HFFc6 (cell line): ENCODE measurements at regions not wholly inside any gene's neighbourhood (a gene's known extent, or its start where the extent isn't known, plus 50 kb on each side); places are given as distances from the start of the nearest gene placed in this dataset.

Experiments used
- DNase-seq: peaks from one replicate; pipeline ENCODE4 v3.0.0-alpha.2; 2018
- H3K27ac Mint-ChIP-seq: 2 replicates; pipeline ENCODE4 v1.8.0; 2020; ENCODE audit warnings: mild to moderate bottlenecking, mixed read lengths
- H3K27me3 Mint-ChIP-seq: 2 replicates; pipeline ENCODE4 v1.8.0; 2021; ENCODE audit warnings: mild to moderate bottlenecking, moderate library complexity, mixed read lengths; ENCODE audit not compliant: insufficient read depth
- H3K36me3 Mint-ChIP-seq: 2 replicates; pipeline ENCODE4 v1.8.0; 2021; ENCODE audit warnings: low read depth, mixed read lengths
- H3K4me1 Mint-ChIP-seq: 2 replicates; pipeline ENCODE4 v1.8.0; 2020; ENCODE audit warnings: low read depth, mixed read lengths
- H3K4me3 Mint-ChIP-seq: 2 replicates; pipeline ENCODE4 v1.8.0; 2020; ENCODE audit warnings: mild to moderate bottlenecking, moderate library complexity, mixed read lengths
- H3K9me3 Mint-ChIP-seq: 2 replicates; pipeline ENCODE4 v1.8.0; 2020; ENCODE audit warnings: mild to moderate bottlenecking, mixed read lengths
- CTCF ChIP-seq: fragments of 200-600 bp; sonication (generic); IDR thresholded peaks from 2 replicates; pipeline ENCODE4 v1.5.0; 2021; ENCODE audit warnings: antibody characterized with exemption, mild to moderate bottlenecking

GRCh38 chr2:211306929-211307328 lies 750.5 kb downstream of the CPS1 start:
- H3K9me3 Mint-ChIP-seq: peaks cover 35% of the 10 kb centered on the region
- H3K4me1 Mint-ChIP-seq: no peaks in the 10 kb centered on the region
- H3K4me3 Mint-ChIP-seq: no peak overlapping the region
- no peaks in the 10 kb centered on the region for H3K36me3 Mint-ChIP-seq
- no peak overlapping the region for H3K27ac Mint-ChIP-seq
- no peak for DNase-seq
- peaks cover 2% of the 10 kb centered on the region; the same call in 1 of the 2 replicates for H3K27me3 Mint-ChIP-seq
- TF ChIP-seq CTCF: no peak
